GM21390 (cell line): ENCODE measurements at regions not wholly inside any gene's neighbourhood (a gene's known extent, or its start where the extent isn't known, plus 50 kb on each side); places are given as distances from the start of the nearest gene placed in this dataset.
"Not testable (repeated sequence)": the region's sequence is repeated elsewhere in the genome, so short reads cannot be mapped to it uniquely, and the experiment has no call there.

Experiments
- ATAC-seq: cut with Tn5 transposase; IDR thresholded peaks from one replicate; pipeline ENCODE4 v1.9.1; 2021; ENCODE audit not compliant: unreplicated experiment

DNA sequence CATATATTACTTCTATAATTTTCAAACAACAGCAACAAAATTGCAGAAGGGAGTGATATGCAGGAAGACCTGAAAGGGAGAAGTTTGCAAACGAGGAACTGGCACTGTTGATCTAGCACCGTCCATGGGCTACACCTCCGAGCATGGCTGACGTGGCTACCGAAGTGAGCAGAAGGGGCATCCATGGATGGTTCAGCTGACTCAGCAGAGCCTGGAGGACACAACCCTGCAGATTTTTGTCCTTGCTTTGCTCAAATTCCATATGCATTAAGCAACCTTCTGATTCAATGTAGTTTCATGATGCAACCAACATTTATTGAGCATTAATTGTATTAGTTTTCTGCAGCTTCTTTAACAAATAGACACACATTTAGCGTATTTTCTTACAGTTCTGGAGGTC lies 191.2 kb downstream of the C1orf94 start:
- no peak for ATAC-seq

DNA sequence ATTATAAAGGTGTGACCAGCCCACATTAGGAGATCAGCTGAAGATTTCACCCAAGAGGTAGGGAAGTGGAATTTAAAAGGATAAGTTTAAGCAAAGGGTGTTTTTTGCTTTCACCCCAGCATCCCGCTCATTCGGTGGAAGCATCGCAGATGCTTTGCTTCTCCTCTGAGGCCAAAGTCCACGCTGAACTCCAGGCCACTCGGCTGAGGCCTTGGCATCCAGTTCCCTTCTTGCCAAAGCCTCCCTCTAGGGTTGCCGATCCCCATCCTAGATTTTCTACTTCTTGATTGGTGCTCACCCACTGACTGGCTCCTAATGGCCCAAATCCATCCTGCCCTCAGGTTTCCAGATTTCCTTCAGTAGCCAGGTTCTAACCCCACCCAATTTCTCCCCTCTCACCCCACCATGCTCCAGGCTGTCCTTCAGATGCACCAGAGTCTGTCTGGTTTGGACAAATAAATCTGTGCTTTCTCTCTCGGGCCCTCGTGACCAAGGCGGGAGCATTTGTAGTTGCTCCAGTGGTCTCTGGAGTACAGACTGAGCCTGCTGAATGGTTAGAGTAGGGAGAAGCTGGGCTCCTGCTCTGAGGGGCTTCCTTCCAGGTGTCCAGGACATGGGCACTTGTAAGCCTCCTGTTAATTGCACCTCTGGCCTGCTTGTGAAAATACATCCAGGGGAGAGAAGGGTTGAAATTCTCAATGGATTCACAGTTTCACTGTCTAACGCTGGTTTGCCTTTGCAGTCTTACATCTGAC lies 193.2 kb downstream of the C1orf94 start:
- ATAC-seq: no peak

DNA sequence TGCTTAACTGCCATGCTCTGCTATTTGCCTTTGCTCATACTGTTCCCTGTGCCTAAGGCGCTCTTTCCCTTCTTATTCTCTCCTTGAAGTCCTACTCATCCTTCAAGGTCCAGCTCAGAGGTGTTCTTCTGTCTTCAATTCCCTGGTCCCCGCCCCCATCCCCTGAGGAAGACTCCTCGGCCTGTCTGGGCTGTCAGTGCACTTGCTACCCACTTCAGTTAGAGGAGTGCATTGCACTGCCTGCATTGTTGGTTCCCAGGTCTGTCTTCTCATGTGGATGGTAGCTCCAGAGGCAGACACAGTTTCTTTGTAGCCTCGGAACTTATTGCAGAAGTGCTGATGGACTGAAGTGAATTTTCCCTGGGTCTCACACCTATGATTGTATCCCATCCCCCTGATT lies 194.0 kb downstream of the C1orf94 start:
- ATAC-seq: no peak

DNA sequence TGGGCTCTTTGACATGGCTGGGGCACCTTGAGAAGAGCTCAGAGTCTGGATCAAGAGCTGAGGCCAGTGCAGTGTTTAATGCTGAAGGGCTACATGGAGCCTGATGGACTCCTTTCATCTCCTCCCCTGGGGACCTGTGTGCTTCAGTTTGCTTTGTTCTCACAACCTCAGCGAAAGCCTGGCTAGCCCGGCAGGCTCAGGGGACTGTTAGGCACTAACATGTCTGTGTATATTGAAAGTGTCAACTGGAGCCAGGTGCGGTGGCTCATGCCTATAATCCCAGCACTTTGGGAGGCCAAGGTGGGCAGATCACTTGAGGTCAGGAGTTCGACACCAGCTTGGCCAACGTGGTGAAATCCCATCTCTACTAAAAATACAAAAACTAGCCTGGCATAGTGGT lies 194.5 kb downstream of the C1orf94 start:
- not testable (repeated sequence) for ATAC-seq

DNA sequence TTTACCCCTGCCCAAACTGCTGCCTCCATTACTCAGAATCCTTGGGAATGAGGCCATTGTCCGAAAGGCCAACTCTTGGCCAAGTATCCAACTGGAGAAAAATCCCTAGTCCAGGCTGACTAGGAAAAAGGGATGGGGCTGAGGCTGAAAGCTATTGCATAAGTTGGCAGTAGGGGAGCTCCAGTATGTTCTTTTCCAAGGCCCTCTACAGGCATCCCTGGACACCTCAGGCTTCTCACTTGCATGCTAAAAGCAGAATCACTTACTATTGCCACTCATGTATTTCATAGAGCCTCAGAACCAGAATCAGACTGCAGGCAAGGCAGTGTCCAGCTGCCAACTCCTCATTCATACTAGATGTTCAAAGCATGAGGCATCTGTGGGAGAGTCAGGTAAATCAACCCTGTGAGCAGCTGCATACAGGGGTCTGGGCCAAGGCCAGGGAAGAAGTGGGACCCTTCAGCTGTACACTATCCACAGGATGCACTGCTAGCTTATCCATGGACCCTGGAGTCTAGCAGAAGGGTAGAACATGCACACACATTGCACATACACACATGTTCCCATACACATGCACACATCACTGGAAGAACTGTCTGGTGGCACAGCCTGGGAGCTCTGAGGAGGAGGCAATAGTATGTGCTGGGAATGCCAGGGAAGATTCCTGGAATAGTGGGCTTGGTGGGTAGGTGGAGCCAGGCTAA lies 195.3 kb downstream of the C1orf94 start:
- no peak for ATAC-seq

DNA sequence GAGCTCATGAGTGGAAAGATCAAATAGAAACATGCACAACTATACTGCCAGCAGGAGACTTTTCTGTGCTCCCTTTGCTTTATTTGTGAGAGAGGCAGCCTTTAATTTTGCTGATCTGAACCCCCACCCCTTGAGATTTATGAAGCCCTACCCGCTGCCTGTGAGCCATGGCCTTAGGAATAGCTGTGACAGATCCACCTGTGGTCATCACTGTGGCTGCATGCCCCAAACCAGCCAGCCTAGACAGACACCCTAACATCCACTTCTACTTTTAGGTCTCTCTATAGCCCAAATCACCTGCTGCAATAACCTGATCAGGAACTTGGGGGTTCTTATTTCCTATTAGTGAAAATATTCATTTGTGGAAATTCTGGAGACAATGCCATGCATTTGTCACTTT lies 196.2 kb downstream of the C1orf94 start:
- ATAC-seq: no peak

DNA sequence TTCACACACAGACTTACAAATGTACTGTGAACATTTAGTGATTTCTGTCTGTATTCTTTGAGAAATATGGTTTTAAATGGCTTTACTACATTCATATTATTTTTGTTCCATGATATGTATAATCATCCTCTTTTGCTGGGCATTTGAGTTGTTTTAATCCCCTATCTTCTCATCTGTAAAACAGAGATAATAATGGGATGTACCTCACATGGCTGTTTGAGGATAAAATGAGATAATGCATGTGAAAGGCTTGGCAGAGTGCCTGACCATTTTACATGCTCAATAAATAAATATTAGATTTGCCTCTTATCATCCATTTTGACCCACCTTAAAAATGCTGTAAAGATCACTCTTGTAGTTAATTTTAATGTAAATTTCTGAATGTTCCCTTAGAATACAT lies 197.2 kb downstream of the C1orf94 start:
- ATAC-seq: no peak

DNA sequence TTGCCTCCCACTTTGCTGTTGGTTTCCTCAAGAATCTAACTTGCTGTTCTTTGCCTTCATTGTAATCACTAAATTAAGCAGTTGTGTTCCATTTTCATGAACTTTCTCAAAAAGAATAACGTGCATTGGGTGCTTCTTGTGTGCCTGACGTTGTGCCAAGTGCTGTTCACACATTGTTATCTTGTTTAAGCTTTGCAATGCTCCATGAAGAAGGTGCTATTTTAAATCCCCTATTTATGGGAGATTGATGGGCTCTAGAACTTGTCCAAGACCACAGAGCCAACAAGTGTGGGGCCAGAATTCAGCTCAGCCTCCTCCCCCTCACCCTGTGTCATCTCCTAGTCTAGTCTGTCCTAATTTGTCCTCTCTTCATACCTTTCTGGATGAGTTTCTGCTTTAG lies 199.8 kb downstream of the C1orf94 start:
- no peak for ATAC-seq

DNA sequence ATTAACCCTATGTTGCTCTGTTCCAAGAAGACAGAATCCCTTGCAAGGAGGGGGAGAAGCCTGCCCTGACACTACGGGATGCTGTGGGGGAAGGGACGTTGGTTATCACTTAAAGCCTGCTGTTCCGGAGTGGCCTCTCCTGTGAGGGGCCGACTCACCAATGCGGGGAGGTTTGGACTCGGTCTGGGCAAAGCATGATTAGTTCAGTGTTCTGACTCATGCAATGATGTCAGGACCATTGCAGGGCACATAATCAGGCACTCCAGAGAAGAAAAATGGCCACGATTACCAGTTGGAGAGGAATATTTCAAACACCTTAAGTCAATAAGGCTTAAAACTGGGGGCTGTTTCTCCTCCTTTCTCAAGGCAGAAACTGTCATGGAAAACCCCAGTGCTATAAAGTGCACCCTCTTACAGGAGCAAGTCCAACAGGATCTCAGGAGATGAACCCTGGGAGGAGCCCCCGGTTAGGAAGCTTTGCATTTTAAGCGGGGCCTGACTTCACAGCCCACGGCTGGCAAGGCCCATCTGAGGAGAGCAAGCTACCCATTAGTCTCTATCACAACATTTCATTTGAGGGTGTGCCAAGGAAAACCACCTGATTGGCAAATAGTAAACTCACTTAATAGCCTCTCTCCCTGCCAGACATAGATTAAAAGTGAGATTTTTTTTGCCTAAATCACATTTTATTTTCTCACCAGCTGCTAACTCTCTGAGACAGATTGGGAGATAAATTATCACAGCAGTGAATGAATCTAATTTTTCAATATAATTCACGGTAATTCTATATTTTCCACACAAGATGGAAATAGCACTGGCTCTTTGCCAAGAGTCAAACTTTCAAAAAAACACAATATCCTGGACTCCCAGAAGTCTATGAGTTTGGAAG lies 202.5 kb downstream of the C1orf94 start:
- ATAC-seq: no peak

DNA sequence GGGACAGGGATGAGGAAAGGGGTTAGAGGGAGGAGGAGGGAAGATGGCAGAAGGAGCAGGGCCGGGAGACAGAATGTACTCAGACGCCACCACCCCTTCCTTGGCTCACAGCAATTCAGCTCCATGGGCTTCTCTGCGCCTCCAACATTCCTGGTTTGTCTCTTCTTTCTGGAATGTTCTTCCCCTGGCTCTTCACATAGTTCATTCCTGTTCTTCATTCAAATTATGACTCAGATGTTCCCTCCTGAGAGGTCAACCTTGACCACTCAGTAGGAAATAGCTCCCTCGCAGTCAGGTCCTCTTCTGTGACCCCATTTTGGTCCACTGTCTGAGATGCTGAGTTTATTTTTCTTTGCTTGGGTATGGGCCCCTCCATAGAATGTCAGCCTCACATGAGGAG lies 203.2 kb downstream of the C1orf94 start:
- no peak for ATAC-seq

DNA sequence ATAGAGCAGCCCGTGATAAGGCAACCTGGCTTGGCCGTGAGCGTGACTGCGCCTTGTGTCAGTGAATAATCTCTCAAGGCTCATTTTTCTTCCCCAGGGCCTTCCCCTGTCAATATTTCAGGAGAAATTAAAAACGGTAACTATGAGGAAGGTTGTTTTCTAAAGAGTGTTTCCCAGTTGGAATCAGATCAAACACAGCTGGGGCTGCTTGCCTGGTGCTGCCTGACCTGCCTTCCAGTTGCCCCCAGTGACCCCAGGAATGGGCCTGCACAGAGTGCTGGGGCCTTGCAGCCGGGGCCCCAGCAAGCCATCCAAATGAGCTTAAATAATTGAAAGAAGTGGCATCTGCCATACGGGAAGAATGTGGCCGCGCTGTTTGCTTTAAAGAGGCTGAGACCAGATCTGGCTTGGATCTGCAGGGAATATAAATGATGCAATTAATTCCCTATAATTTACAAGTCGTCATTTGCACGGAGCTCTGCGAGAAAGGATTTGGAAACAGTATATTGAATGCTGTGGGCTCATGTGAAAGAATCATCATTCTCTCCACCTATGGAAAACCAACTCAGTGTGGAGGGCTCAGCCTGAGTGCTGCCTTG lies 203.9 kb downstream of the C1orf94 start:
- no peak for ATAC-seq

DNA sequence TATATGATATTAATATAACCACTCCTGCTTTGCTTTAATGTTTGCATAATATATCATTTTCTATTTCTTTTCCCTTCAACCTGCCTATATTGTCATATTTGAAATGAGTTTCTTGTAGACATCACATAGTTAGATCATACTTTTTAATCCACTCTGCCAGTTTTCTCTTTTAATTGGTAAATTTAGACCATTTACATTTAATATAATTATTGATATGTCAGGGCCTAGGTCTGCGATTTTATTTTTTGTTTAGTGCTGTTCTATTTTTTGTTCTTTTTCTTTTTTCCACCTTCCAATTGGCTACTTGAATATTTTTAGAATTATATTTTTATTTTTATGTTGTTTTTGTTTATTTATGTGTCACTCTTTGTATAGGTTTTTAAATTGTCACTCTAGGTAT lies 213.3 kb downstream of the C1orf94 start:
- ATAC-seq: no peak

DNA sequence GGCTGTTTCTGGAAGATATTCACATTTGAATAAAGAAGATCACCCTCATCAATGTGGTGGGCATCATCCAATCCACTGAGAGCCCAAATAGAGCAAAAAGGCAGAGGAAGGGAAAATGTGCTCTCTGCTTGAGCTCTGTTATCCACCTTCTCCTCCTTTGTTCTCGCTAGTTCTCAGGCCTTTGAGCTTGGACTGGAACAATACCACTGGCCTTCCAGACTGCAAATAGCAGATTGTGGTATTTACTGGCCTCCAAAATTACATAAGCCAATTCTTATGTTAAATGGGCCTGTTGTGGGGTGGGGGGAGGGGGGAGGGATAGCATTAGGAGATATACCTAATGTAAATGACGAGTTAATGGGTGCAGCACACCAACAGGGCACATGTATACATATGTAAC lies 219.3 kb downstream of the C1orf94 start:
- no peak for ATAC-seq

DNA sequence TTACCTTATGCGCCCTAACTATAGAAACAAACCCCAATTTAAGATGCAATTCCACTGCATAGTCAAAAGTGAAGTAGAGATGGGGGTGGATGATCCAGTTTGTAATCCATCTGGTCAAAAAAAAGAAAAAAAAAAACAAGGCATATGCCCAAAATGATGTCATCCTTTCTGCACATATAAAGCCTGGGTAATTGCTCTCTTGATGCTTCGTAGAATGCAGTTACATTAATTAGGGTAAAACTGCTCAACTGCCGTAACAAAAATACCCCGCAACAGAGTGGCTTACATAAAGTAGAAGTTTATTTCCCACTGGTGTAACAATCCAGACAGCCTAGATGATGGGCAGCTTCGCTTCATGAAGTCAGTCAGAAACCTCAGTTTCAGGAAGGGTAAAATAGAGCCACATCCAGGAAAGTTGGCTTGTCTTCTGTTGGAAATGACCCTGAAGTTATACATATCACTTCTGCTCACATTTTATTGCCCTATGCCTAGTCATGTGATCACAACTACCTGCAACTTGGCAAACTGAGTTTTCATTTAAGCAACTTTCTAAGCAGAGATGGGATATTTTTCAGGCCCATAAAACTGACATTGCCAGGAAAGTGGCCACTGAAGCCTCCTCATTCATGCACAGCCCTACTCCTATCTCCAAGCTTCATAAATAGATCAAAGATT lies 221.7 kb downstream of the C1orf94 start:
- ATAC-seq: no peak

DNA sequence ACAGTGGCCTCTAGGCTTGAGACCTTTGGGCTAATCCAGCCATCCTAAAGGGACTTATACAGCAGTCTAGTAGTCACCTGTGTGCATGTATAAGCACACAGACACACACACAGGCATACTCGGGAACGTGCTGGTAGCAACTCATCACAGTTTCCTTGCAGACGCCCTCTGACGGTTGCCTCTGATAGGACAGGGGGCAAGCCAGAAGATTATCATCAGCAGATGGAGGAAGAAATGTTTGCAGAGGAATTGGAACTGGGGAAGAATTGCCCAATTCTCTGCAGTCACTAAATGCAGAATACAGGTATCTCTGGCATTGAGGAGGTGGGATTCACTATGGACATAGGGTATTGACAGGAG lies 222.2 kb downstream of the C1orf94 start:
- ATAC-seq: no peak

DNA sequence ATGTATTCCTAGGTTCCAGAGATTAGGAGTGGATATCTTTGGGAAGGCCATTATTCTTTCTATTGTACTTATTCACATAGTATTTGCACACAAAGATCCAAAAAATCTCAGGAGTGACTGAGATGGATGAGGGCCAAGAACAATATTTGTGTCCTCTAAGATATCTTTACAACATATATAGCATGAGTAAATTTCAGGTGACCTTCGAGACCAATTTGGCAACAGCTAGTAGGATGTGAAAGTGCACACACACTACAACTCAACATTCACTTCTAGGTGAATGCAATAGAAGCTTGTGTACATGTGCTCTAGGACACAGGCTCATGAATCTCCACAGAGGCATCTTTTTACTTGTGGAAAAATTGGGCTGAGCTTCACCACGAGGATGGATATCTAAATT lies 224.0 kb downstream of the C1orf94 start:
- ATAC-seq: no peak

DNA sequence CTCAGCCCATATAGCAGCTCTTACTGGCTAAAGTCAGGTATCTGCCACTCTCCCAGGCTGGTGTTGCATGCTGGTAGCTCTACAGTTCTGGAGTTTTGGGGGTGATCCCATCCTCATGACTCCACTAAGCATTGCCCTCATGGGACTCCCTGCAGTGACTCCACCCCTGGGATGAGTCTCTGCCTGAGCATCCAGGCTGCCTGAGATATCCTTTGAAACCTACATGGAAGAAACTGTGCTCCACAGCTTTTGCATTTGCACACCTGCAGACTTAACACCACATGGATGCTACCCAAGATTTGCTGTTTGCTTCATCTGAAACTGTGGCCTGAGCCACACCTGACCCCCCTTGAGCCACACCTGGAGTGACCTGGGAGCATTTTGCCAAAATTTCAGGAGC lies 226.4 kb downstream of the C1orf94 start:
- ATAC-seq: no peak

DNA sequence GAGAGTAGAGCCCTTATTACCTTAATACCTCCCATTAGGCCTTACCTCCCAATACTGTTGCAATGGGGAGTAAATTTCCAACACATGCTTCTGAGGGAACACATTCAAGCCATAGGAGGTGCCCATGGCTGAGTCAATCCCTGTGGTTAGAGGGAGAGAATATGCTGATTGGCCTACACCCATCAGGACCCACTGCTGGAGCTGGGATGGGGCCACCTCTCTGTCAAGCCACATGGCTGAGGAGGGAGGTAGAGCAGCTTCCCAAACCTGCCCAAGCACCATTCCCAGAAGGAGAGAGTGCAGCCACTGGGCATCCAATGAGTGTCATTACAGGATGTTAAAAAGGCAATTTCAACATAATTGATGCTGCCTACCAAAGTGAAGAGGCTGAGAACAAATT lies 228.1 kb downstream of the C1orf94 start:
- no peak for ATAC-seq

DNA sequence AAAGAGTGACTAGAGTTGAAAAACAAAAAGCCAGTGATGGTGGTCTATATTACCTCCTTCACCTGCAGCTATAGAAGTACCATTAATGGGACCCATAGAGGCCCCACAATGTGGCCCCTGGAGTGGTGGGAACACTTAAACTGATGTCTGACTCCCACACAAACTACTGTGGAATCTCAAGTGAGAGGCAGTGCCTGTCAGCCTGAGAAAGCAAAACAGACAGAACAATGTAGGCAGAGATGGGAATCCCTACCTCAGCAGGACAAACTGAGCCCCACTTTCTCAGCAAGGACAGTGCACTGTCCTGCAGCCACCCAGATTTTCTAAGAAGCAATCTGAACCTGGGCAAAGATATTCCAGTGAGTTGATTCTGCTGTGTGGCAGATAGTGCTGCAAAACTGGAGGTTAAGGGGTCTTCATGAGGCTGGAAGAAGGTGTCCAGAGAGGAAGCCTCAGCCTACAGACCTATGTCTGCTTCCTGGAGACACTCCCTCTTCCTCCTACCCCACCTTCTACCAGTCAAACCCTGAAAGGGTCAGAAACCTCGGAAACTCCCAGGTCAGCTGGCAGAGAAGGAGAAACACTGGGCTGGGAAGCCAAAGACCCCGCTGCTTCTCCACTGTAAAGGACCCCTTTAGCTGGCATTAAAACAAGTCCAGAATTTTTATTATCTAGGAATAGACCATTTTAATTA lies 228.7 kb downstream of the C1orf94 start:
- no peak for ATAC-seq

DNA sequence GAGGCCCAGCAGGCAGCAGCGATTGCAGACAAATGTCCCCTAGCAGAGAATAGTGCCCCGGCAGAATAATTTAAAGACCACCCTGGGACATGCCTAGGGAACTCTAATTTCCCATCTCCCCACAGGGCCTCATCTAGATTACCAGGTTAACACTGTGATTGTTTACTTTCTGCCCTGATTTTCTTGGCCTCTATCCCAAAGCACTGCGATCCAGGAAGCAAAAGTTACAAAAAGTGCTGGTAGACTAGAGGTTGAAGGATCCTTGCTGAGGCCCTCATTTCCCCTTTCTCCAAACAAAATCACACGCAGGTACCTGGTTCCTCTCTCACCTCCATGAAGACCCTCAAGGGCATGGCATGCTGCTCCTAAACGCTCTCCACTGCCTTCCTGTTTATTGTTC lies 229.7 kb downstream of the C1orf94 start:
- ATAC-seq: no peak
